Erythroblast (primary cell): ENCODE measurements at regions not wholly inside any gene's neighbourhood (a gene's known extent, or its start where the extent isn't known, plus 50 kb on each side); places are given as distances from the start of the nearest gene placed in this dataset.

ENCODE experiments used
- GATA1 ChIP-seq: IDR thresholded peaks from 2 replicates; pipeline ENCODE4 v1.6.1; 2011; ENCODE audit warnings: low read depth, mild to moderate bottlenecking, control low read depth, low read length, moderate library complexity
- POLR2A ChIP-seq: IDR thresholded peaks from 2 replicates; pipeline ENCODE4 v1.6.1; 2011; ENCODE audit warnings: mild to moderate bottlenecking, low read length

- TF ChIP-seq POLR2A (no peak), GATA1 (no peak)
Observed at GRCh38 chr2:167332358-167332757, 444.1 kb downstream of the XIRP2 start.
